Testis (tissue), 2 donors: ENCODE measurements at regions not wholly inside any gene's neighbourhood (a gene's known extent, or its start where the extent isn't known, plus 50 kb on each side); places are given as distances from the start of the nearest gene placed in this dataset.

Source experiments
- CTCF ChIP-seq, 3 experiments: fragments of 450-650 bp in 2 of 3; fragments of 200-600 bp in 1 of 3; sonication (generic) in 1 of 3; IDR thresholded peaks; one replicate each; pipeline ENCODE4 v1.5.1; 2016 to 2019; ENCODE audit warnings: antibody characterized with exemption in 3 of 3, mild to moderate bottlenecking in 2 of 3, moderate library complexity in 1 of 3
- POLR2A ChIP-seq: fragments of 450-650 bp; IDR thresholded peaks from one replicate; pipeline ENCODE4 v1.6.1; 2017; ENCODE audit warnings: antibody characterized with exemption, mild to moderate bottlenecking, moderate library complexity

- TF ChIP-seq CTCF (IDR thresholded peaks at IDR 0.05) (no peak), POLR2A (no peak)
Measured at GRCh38 chr19:28170066-28170465, 1042.9 kb downstream of the UQCRFS1 start.
